ENCODE measurements at regions not wholly inside any gene's neighbourhood (a gene's known extent, or its start where the extent isn't known, plus 50 kb on each side); places are given as distances from the start of the nearest gene placed in this dataset.

GRCh38 chr7:24368161-24368560 is 84.2 kb downstream of the NPY start:
- TF ChIP-seq CTCF (IDR thresholded peaks at IDR 0.05) (no peak), POLR2A (IDR thresholded peaks at IDR 0.05) (no peak)
